Coronary artery (tissue), 2 donors: ENCODE measurements at regions not wholly inside any gene's neighbourhood (a gene's known extent, or its start where the extent isn't known, plus 50 kb on each side); places are given as distances from the start of the nearest gene placed in this dataset.
A peak's percentile ranks its signal among the peaks of the same experiment; 100 is the strongest.

ENCODE experiments used
- DNase-seq: peaks from one replicate; pipeline ENCODE4 v3.0.0-alpha.2; 2017; ENCODE audit warnings: low spot score
- H3K27ac ChIP-seq, 2 donors: fragments of 200-600 bp; sonication (generic); one replicate each; pipeline ENCODE4 v1.5.1; 2016 to 2019
- H3K4me3 ChIP-seq: fragments of 200-600 bp; sonication (generic); 2 replicates; pipeline ENCODE4 v1.5.1; 2016; ENCODE audit warnings: mild to moderate bottlenecking, moderate library complexity
- TF ChIP-seq, protein P1 (sequence below): fragments of 200-600 bp; sonication (generic); IDR thresholded peaks from one replicate; pipeline ENCODE4 v1.5.1; 2019; ENCODE audit warnings: antibody characterized with exemption

DNA sequence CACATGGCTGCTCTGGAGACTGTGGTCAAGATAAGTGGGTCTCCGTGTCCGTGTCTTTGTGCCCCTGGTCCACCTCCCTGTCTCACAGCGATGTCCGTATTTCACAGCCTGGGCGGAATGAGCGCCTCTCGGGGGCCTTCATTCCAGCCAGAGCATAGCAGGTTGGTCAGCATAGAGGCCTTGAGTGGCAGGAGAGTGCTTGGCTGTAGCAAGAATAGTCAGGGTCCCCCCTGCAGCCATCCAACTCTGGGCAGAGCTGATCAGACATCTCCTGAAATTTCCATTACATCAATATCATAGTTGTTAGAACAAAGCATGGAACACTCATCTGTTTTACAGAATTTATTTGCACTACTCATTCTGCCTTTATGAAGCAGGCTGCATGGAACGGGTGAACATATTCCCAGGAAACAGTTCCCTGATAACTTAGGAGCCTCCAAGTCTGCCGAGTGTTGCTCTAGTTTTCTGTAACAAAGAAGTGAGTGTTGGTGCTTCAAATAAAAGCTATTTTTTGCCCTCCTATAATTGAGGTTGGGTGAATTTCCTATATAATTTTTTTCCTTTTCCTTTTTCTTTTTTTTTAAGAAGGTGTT, 255.3 kb downstream of the INHBA start:
- no peak for DNase-seq
- TF ChIP-seq, protein P1, sequence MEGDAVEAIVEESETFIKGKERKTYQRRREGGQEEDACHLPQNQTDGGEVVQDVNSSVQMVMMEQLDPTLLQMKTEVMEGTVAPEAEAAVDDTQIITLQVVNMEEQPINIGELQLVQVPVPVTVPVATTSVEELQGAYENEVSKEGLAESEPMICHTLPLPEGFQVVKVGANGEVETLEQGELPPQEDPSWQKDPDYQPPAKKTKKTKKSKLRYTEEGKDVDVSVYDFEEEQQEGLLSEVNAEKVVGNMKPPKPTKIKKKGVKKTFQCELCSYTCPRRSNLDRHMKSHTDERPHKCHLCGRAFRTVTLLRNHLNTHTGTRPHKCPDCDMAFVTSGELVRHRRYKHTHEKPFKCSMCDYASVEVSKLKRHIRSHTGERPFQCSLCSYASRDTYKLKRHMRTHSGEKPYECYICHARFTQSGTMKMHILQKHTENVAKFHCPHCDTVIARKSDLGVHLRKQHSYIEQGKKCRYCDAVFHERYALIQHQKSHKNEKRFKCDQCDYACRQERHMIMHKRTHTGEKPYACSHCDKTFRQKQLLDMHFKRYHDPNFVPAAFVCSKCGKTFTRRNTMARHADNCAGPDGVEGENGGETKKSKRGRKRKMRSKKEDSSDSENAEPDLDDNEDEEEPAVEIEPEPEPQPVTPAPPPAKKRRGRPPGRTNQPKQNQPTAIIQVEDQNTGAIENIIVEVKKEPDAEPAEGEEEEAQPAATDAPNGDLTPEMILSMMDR: no peak
- no peak overlapping the region for H3K4me3 ChIP-seq
- peak overlapping the region in 1 of 2 donors; percentile 78 for H3K27ac ChIP-seq

DNA sequence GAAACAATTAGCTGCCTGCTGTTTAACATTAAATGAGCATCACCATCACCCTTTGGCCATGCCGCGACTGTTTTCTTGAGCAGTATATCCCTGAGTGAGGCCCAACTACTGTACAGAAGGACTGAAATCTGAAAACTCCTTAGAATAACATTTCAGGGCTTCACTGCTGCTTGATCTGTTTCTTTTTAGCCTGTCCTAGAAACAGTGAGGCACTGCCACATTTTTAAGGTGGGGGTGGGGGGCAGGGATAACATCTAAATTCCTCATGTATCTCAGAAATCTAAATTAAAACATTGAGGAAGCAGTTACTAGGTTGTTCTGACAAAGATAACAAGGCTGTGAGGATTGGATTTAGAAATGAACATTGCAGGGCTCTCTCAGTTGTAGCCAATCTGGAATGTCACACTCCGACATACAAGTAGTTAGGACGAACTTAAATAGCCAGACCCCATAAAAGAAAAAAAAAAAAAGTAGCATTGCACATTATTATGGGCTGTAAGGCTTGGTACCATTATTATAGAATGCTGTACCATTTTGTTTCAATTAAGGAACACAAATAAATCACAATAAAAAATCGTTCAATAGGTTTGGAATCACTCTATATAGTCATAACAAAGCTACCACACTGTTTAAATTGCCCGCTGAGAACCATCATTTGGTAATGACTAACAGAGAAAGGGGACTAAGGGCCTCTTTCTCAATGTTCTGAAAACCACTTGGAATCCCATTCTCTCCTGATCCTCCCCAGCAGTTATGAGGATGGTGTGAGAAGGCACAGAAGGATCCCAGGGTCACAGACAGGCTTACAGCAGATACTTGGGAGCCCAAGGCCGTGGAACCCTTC, 256.1 kb downstream of the INHBA start:
- TF ChIP-seq, protein P1: no peak
- peak overlapping the region in 1 of 2 donors; percentile 78 for H3K27ac ChIP-seq
- no peak overlapping the region for H3K4me3 ChIP-seq
- no peak for DNase-seq

DNA sequence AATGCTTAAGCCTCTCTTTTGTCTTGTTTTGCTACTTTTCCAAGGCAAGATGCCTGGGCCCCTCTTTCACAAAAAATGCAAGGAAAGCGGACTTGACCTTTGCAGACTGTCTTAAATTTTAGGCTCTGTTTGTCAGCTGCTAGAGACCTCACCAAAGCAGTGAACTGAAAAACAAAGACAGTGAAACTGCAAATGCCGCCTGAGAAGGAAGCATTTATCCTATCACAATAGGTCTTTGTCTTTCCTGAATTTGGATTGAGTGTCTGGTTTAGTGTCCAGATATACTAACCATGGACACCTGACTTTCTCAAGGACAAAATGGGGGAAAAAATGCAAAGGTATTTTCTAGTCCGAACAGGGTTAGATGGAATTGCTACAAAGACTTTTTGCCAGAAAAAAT, 256.9 kb downstream of the INHBA start:
- no peak overlapping the region for H3K4me3 ChIP-seq
- no peak overlapping the region for H3K27ac ChIP-seq
- TF ChIP-seq, protein P1: no peak
- no peak for DNase-seq

DNA sequence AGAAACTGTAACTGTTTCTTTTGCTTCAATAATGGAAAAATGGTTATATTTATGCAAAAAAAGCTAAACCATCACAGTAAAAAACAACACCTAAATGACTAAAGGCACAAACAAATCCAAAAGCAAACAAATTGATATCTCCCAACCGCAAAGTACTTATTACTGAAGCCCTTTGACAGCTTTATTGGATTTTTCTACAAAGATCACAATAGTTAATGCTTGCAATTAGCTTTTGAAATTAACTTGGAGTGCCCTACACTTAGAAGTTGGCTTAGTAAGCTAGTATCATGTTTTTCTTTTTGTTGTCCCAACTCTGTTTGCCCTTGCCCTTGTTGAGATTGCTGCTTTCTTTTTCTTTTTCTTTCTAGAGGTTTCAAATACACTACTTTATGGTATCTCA, 257.5 kb downstream of the INHBA start:
- DNase-seq: no peak
- Histone ChIP-seq H3K27ac (no peak overlapping the region), H3K4me3 (no peak overlapping the region)
- TF ChIP-seq, protein P1: no peak

DNA sequence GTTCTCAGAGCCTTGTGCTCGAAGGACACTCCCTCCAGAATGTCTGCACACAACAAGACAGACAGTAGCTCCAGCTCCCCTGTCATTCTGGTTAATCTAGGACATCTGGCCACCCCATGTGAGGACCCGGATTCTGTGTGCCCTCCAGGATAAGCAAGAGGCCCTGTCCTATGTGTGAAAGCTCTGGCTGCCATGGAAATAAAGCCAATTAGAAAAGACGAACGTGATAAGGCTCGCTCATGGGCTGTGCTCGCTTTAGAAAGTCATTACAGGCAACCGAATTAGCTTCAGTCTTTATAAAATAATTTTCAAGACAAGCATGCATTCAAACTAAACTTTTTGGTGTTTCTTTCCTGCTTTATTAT, 263.4 kb downstream of the INHBA start:
- Histone ChIP-seq H3K27ac (no peak overlapping the region), H3K4me3 (no peak overlapping the region)
- DNase-seq: no peak
- TF ChIP-seq, protein P1: no peak

DNA sequence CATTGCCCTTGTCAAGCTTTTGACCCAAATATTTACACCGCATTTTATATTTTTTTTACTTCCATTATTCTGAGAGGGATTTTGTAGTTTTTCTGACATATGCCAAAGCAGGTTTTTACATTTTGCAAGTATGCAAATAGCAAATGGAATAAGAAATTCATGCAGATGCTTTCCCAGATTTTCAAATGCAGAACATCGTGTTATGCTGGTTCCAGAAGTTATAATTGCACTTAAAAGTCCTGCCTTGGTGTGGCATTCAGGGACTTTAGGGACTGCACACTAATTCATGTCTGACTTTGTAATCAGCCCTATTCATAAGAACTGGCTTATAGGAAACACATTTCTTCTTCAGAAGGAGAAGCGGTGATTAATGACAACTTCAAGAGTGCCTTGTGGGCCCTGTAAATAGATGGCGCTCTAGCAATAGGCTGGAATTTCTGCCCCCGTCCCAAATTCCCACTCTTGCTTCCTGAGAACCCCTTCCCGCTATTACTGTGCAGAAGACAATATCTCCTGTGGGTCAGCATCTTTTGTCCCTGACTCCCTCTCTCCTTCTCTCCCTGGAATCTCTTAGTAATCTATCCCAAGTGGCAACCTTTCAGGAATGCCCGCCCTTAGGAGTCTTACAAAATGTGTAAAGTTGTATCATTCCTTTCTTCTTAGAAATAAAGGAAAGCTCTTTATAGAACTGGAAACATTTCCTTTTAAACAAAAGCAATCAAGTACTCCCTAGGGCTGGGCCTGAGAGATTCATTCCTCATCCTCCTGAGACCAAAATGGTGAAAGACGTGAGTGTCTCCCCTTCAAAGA, 264.0 kb downstream of the INHBA start:
- TF ChIP-seq, protein P1: no peak
- Histone ChIP-seq H3K4me3 (no peak overlapping the region), H3K27ac (no peak overlapping the region)
- no peak for DNase-seq
